ENCODE measurements at regions not wholly inside any gene's neighbourhood (a gene's known extent, or its start where the extent isn't known, plus 50 kb on each side); places are given as distances from the start of the nearest gene placed in this dataset.

- Histone ChIP-seq H3K79me2 (replicated peaks; ENCODE audit: insufficient read depth) (peaks cover 68% of the 10 kb centered on the region), H3K27ac (ENCODE audit: low read depth) (no peak overlapping the region), H3F3A (replicated peaks; ENCODE audit: low read depth) (no peaks in the 10 kb centered on the region), H3K36me3 (ENCODE audit: insufficient read depth) (no peaks in the 10 kb centered on the region), H3K9me2 (ENCODE audit: insufficient read depth) (peaks cover 8% of the 10 kb centered on the region; the same call in 1 of the 2 replicates), H3K4me1 (ENCODE audit: insufficient read depth) (peaks cover 52% of the 10 kb centered on the region), H4K20me1 (replicated peaks; ENCODE audit: insufficient read depth) (peaks cover 3% of the 10 kb centered on the region; the same call in 1 of the 2 replicates), H3K27me3 (ENCODE audit: insufficient read depth) (no peaks in the 10 kb centered on the region), H2AFZ (no peak overlapping the region), H3K4me2 (no peak overlapping the region), H3K4me3 (no peak overlapping the region)
- Mint-ChIP-seq H3K36me3 (ENCODE audit: low read depth) (peaks cover 3% of the 10 kb centered on the region; the same call in 2 of the 3 replicates), H3K27ac (no peak overlapping the region), H3K9me3 (no peaks in the 10 kb centered on the region; the same call in 1 of the 3 replicates), H3K27me3 (ENCODE audit: insufficient read depth, low read depth, poor library complexity) (peaks cover 6% of the 10 kb centered on the region), H3K4me1 (peaks cover 62% of the 10 kb centered on the region), H3K4me3 (no peak overlapping the region)
- TF ChIP-seq JUNB (IDR thresholded peaks at IDR 0.05; ENCODE audit: unreplicated experiment) = no peak
- TF ChIP-seq EZH2phosphoT487 (IDR thresholded peaks at IDR 0.05; ENCODE audit: unreplicated experiment) = no peak
- TF ChIP-seq CREB1 (CRISPR knock-in tag; IDR thresholded peaks at IDR 0.05; ENCODE audit: low read depth) = no peak
- TF ChIP-seq, protein P1, sequence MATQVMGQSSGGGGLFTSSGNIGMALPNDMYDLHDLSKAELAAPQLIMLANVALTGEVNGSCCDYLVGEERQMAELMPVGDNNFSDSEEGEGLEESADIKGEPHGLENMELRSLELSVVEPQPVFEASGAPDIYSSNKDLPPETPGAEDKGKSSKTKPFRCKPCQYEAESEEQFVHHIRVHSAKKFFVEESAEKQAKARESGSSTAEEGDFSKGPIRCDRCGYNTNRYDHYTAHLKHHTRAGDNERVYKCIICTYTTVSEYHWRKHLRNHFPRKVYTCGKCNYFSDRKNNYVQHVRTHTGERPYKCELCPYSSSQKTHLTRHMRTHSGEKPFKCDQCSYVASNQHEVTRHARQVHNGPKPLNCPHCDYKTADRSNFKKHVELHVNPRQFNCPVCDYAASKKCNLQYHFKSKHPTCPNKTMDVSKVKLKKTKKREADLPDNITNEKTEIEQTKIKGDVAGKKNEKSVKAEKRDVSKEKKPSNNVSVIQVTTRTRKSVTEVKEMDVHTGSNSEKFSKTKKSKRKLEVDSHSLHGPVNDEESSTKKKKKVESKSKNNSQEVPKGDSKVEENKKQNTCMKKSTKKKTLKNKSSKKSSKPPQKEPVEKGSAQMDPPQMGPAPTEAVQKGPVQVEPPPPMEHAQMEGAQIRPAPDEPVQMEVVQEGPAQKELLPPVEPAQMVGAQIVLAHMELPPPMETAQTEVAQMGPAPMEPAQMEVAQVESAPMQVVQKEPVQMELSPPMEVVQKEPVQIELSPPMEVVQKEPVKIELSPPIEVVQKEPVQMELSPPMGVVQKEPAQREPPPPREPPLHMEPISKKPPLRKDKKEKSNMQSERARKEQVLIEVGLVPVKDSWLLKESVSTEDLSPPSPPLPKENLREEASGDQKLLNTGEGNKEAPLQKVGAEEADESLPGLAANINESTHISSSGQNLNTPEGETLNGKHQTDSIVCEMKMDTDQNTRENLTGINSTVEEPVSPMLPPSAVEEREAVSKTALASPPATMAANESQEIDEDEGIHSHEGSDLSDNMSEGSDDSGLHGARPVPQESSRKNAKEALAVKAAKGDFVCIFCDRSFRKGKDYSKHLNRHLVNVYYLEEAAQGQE (IDR thresholded peaks at IDR 0.05; ENCODE audit: unreplicated experiment) = no peak
- TF ChIP-seq STAT1 (IDR thresholded peaks at IDR 0.05; ENCODE audit: unreplicated experiment) = no peak
- TF ChIP-seq ZNF462 (CRISPR knock-in tag; IDR thresholded peaks at IDR 0.05) = no peak
- TF ChIP-seq, protein P2, sequence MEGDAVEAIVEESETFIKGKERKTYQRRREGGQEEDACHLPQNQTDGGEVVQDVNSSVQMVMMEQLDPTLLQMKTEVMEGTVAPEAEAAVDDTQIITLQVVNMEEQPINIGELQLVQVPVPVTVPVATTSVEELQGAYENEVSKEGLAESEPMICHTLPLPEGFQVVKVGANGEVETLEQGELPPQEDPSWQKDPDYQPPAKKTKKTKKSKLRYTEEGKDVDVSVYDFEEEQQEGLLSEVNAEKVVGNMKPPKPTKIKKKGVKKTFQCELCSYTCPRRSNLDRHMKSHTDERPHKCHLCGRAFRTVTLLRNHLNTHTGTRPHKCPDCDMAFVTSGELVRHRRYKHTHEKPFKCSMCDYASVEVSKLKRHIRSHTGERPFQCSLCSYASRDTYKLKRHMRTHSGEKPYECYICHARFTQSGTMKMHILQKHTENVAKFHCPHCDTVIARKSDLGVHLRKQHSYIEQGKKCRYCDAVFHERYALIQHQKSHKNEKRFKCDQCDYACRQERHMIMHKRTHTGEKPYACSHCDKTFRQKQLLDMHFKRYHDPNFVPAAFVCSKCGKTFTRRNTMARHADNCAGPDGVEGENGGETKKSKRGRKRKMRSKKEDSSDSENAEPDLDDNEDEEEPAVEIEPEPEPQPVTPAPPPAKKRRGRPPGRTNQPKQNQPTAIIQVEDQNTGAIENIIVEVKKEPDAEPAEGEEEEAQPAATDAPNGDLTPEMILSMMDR (conservative IDR thresholded peaks at IDR 0.05; ENCODE audit: low read depth in 2 of 2) = no peak
- no peak for TF ChIP-seq EZH2 (IDR thresholded peaks at IDR 0.05; ENCODE audit: low read depth, unreplicated experiment)
- TF ChIP-seq ZNF114 (CRISPR knock-in tag; IDR thresholded peaks at IDR 0.05) = no peak
- no peak for TF ChIP-seq ETS1 (IDR thresholded peaks at IDR 0.05)
- TF ChIP-seq ZNF331 (CRISPR knock-in tag; IDR thresholded peaks at IDR 0.05; ENCODE audit: low read depth) = no peak
- TF ChIP-seq POLR2AphosphoS5 (IDR thresholded peaks at IDR 0.05; ENCODE audit: low read depth) = no peak
- no peak for TF ChIP-seq NANOG (IDR thresholded peaks at IDR 0.05; ENCODE audit: borderline replicate concordance)
- DNase-seq (ENCODE audit: low spot score) = no peak
- ATAC-seq = no peak
Observed at GRCh38 chr2:134199123-134199522, 54.7 kb upstream of the MGAT5 start.

Measured in GM23338 (cell line).